Mucosa of gallbladder (tissue), 1 donor: ENCODE measurements at regions not wholly inside any gene's neighbourhood (a gene's known extent, or its start where the extent isn't known, plus 50 kb on each side); places are given as distances from the start of the nearest gene placed in this dataset.

Source experiments
- DNase-seq: peaks from one replicate; pipeline ENCODE4 v3.0.0-alpha.2; 2020; ENCODE audit warnings: low spot score
- donor health status: DM: no; HTN: no; CAD: no.

DNA sequence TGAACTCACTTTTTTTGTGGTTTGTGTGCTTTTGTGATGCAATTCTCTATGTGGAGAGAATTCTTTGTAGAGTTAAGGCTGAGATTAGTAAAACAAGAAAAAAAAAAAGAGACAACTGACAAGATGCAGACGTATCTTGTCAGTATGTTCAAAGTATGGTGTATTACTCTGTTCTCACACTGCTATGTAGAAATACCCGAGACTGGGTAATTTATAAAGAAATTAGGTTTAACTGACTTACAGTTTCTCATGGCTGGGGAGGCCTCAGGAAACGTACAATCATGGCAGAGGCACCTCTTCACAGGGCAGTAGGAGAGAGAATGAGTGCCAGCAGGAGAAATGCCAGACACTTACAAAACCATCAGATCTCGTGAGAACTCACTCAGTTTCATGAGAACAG is 475.2 kb upstream of the CDH18 start:
- no peak for DNase-seq

DNA sequence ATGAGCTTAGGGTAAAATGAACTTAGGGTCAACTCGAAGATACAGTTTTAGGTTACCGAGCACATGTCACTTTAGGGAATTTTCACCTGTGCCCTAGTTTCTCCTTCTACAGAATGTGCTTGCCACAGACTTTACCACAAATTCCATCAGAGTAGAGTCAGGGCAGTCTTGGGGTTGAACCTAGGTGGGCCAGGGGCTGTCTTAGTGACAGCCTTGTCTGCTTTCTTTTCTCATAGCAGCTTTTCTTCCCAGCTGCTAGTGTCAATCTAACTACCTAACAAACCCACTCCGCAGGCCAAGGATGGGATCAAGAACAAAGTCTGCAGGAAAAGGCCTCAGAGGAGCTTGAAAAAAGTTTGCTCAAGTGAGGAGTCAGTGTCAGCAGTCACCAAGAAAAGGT is 458.1 kb upstream of the CDH18 start:
- DNase-seq: no peak

DNA sequence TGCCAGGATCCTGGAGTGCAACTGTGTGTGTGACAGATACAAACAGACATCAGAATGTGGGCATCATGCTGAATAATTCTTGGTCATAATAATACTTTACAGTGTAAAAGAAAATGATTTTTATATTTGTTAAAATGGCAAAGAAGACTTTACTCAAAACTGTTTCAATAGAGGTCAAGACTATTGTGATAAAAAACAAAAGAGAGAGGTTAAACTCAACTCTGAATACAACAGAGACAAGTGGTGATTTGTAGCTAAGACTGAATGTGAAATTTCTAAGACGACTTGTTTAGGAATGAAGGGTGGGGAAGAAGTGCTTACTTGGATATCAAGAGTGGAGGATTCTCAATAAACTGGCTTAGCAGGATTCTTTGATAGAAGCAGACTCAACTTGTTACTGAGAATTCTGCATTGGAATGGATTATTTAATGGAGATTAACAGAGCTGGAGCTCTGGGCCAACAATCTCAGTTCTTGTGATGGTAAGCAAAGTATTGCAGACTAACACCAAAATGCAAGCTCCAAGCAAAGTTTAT is 457.4 kb upstream of the CDH18 start:
- DNase-seq: no peak

DNA sequence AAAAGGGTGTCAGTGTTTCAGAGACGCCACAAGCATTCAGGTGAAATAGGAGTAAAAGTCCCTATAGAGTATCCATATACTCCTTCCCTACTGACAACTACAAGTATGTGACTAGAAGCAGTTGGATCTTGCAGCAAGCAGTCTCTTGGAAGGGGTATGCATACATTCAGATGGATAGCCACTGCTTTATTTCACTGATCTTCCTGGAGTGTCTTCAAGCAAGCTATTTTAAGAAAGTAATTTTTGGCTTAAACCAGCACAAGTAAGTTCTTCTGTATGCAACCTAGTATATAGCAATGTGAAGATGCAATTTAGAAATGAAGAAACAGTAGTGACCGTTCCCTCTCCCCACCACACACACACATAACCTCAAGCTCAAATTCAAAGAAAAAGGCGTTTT is 446.8 kb upstream of the CDH18 start:
- DNase-seq: no peak

DNA sequence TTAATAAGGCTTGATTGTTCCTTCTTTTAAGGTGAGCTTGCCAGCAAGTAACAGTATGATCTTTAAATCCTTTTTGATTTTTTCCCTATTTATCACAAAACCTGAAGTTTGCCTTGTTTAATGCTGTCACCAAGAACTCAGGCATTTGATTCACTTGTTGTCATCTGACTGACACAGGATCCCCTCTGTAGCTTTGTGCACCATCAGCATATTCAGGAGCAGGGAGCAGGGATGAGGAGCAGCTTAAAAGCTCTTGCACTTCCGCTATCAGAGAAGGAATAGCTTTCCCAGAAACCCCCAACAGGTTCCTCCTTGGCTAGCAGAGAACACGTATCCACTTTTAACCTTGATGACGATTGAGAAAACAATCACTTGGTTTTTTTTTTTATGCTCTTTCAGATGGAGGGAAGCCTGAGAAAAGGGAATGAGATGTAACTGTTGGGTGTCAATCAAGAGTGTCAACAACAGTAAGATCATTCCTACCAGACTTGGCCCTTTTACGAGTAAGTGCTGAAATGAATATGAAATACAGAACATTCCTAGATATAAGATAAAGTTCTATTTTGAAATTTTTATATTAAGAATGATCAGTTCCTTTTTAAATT is 433.1 kb upstream of the CDH18 start:
- DNase-seq: no peak
